ENCODE measurements at regions not wholly inside any gene's neighbourhood (a gene's known extent, or its start where the extent isn't known, plus 50 kb on each side); places are given as distances from the start of the nearest gene placed in this dataset.
"Not testable (repeated sequence)": the region's sequence is repeated elsewhere in the genome, so short reads cannot be mapped to it uniquely, and the experiment has no call there.

DNA sequence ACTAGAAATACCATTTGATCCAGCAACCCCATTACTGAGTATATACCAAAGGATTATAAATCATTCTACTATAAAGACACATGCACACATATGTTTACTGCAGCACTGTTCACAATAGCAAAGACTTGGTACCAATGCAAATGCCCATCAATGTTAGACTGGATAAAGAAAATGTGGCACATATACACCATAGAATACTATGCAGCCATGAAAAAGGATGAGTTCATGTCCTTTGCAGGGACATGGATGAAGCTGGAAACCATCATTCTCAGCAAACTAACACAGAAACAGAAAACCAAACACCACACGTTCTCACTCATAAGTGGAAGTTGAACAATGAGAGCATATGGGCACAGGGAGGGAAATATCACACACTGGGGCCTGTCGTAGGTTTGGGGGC lies 106.0 kb downstream of the SPATA18 start:
- not testable (repeated sequence) for DNase-seq

DNA sequence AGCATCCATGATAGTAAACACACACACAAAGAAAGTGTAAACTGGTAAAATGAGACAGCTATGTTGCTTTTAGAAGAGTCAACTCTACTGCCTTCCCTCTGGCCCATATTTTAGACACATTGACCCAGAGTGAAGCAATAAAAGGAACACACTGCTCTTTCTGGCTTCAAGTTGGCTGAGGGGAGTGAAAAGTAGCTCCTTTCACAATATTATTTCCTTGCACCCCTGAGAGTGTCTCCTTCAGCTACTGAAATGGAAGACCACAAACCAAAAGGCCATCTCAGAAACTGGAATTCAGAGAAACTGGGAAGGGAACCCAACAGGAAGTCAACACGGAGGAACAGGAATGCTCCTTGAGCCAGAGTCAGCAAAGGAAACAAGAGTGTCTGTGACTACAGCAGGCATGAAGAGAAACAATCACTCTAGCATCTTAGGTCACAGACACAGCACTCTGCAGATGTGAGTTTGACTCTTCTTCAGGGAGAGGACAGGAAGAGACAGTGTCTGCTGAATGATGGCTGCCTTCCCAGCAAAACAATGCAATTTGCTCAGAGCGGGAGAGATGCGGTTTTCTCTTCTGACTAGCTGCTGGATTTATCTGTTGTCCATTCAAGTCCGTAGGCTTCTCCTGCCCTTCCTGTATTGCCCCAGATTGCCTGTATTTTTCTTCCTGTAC lies 106.7 kb downstream of the SPATA18 start:
- no peak for DNase-seq

DNA sequence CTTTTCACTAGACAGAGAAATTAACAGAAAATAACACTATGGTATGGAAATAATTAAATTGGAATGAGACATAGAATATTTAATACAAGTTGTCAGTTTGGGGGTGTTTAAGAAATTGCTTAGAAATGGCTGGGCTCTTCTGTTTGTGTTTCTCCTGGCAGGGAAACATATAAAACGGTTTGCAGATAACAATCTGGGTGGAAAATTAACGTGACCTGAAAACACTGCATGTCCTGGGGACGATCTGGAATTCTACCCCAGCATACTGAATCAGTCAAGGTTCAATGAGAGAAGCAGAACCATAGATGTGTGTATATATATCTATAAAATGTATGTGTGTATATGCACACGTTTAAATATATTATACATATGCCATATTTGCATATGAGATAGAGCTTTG lies 109.8 kb downstream of the SPATA18 start:
- no peak for DNase-seq

DNA sequence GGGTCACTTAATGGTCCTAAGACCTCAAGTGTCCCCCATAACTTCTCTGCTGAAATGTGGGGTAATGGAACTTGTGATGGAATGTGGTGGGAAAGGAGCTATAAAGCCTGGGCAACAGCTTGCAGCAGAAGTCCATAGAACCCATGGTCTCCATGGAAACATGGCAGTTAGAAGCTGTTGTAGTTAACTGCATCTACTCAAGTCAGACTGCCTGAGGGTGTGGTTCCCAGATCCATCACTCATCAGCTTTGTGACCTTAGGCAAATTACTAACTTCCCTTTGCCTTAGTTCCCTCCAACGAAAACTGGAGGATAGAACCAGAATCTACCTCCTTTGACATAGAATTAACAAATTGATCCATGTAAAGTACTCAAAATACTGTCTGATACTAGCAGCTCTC lies 113.0 kb downstream of the SPATA18 start:
- DNase-seq = peak; percentile 21

DNA sequence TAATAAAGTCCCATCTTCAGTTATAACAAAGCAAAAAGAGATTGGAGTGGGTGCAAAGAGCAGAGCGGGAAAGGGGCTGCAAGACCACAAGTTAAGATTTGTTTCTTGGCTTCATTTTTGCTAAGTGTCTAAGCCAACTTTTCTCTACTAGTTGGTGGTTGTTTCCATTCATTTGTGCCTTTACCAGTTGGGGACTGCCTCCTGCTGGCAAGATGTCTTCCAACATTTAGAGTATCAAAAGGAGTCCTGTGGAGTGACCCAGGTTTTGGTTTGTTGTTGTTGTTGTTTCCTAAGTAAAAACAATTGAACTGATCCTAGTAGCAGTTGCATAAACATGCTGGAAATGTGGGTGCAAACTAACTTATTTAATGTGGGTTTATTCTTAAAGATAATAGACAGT lies 121.1 kb downstream of the SPATA18 start:
- no peak for DNase-seq

DNA sequence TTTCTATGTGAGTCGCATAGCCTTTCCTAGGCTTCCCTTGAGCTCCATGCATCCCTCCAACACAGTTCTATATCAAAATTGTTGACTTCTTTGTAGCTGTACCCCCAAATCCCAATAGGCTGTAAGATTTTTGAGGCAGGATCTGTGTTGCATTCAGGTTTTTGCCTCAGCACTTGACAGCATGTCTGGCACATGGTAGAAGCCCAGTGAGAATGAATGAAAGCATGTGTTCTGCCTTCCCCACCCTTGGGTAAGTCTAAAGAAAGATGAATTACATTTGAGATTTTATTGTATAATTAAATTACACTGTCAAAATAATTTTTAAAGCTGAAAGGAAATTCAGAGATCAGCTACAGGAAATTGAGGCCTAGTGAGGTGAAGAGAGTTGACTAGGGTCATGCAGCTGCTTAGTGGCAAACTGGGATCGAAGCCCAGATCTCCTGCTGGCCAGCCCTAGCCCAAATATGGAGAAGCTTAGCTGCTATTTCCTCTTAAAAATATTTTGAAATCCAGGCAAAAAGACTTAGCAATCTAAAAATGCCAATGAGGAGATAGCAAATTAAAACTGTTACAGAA lies 122.5 kb downstream of the SPATA18 start:
- no peak for DNase-seq

DNA sequence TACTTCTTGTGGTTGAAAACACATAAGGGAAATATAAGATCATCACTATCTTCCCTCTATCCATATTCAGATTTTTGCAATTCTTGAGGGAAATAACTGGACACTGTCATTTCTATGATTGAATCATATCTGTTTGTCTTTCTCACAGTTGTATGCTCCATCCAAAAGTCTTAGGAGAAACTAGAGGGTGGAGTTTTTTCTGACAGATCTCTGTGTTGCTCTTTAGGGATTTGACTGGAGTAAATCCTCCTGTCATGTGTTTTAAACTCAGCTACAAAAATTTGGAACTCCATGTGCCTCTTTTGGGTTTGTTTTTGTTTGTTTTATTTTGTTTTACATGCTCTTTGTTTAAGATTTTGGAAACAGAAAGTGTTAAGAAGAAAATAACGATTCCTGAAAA lies 136.5 kb downstream of the SPATA18 start:
- no peak for DNase-seq

DNA sequence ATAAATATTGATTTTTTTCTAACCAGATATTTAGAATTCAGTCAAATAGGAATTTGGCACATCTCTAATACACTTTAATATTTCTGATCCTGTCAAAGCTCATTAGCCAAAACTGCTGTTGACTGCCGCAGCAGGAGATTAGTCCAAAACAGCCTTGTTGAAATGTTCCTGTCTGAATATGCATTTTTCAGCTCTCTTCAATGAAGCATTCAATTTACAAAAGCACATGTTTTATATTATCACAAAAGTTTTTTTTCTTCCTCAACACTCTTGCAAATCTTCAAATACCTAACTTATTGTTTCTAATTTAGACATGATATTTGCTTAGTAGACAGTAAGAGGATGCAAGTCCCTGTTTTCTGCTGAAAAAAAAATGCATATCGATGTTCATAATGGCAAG lies 140.9 kb downstream of the SPATA18 start:
- no peak for DNase-seq

DNA sequence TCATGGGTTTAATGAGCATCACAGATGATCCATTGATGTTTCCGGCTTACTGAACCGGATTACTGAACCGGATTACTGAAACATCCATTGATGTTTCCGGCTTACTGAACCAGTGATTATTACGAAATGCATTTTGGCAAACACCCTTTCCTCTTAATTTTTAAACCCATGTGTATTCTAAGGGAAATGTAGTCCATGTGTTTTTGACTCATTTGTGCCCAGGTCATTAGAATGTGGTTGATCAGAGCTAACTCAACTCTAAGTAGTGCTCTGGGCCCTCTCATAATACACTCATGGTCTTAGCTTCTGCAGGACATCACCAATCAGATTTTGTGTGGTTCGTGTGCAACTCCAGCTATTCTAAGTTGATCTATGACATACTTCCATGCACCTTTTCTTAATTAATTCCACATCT lies 141.6 kb downstream of the SPATA18 start:
- no peak for DNase-seq

DNA sequence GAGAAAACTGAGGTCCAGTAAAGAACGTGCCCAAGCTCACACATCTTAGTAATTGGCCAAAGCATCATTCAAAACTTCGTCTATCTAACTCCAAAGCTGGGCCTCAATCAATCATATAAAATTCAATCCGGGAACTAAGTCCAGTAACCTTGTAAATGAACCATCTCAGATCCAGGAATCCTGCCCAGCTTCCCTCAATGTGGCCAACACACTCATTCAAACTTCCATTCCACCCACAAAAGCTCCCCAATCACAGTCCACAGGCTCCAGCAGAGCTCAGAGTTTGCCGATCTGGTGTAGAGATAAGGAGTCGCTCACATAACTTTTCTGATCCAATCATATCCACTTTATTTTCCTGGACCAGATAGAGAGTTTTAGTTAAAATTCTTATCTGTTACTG lies 144.8 kb downstream of the SPATA18 start:
- DNase-seq = no peak

DNA sequence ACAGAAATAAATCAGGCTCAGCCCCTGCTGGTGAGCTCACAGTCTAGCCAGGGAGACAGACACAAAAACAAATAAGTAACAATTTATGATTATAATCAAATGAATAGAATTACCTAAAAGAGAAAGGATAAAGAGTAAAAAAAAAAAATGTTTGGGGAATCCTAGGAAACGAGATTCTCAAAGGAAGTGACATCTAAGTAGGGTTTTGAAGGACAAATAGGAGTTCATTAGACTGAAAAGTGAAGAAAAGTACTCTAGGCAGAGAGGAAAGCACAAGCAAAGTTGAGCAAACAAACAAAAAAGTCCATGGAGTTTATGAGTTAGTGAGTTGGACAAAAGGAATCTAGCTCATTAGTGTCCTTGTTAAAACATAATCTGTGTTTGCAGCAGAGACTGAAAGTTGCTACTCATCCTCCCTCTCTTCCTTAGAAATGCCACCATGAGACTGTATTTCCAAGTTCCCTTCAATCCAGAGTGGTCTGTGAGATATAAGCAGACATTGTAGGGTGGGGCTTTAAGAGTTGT lies 145.6 kb downstream of the SPATA18 start:
- no peak for DNase-seq

DNA sequence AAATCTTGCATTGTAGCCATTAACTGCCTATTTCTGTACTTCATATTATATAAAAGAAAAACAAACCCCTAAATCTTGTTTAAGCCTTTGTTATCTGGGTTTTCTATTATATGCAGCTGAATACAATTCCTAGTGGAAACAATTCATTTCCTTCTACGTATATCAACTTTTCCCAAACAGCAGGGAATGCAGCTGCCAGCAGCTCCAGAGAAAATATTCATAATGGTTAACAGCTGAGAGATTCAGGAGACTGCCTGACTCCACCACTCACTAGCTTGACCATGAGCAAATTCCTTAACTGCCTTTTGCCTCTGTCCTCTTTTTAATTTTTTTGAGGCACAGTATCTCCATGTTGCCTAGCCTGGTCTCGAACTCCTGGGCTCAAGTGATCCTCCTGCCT lies 146.2 kb downstream of the SPATA18 start:
- no peak for DNase-seq

DNA sequence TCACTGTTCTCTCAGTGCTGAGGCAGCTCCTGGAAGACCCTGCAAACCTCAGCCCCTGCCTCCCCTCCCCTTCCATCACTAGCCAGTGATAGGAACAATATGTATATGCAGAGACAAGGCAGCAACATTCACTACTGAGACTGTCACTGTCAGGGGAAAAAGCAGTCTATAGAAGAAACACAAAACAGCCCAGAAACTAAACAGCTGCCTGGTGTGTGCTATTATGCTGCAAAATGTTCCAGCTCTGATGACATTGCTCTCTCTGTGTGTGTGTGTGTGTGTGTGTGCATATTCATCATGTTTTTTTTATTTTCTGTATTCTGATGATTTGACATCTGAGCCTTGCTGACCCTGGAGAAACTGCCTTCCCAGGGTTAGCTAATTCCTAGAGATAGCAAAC lies 147.2 kb downstream of the SPATA18 start:
- DNase-seq = no peak

DNA sequence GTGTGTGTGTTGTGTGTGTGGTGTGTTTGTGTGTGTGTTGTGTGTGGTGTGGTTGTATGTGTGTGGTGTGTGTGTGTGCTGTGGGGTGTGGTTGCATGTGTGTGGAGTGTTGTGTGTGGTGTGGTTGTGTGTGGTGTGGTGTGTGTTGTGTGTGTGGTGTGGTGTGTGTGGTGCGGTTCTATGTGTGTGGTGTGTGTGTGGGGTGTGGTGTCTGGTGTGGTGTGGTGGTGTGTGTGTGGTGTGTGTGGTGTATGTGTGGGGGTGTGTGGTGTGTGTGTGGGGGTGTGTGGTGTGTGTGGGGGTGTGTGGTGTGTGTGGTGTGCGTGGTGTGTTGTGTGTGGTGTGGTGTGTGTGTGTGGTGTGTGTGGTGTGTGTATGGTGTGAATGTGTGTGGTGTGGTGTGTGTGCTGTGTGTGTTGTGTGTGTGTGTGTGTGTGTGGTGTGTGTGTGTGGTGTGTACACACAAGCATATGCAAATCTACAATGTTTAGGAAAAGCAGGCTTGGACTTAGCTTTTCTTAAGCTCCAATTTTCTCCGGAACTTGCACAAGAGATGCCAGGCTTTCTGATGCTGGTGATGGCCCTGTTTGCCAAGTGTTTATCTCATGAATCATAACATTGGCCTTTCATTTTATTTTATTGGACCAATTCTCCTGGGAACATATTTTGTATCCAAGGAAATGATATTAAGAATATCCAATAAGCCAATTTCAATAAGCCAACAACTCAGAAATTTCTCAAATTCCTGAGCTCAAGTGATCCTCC lies 148.7 kb downstream of the SPATA18 start:
- no peak for DNase-seq

DNA sequence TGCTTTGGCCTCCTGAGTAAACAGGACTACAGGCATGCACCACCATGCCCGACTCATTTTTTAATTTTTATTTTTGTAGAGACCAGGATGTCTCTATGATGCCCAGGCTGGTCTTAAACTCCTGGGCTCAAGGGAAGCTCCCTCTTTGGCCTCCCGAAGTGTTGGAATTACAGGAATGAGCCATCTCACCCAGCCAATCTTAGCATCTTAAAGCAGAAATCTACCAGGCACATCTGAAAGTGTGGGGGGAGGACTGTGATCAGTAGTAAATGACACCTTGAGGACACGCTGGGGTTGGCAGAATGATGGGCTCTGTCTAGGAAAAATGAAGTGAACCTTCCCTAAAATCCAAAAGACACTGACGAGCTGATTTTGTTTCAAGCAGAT lies 149.2 kb downstream of the SPATA18 start:
- no peak for DNase-seq

DNA sequence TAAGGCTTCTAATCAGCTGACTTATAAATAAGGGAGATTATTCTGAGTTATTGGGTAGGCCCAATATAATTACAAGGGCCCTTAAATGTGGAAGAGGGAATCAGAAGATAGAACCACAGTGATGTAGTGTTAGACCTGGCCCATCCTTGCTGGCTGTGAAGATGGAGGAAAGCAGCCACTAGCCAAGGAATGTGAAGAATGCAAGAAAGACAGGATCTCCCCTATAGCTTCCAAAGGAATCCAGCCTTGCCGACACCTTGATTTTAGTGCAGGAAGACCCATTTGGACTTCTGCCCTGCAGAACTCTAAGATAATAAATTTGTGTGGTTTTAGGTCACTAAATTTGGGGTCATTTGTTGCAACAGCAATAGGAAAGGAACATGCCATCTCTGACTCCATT lies 150.6 kb downstream of the SPATA18 start:
- no peak for DNase-seq

DNA sequence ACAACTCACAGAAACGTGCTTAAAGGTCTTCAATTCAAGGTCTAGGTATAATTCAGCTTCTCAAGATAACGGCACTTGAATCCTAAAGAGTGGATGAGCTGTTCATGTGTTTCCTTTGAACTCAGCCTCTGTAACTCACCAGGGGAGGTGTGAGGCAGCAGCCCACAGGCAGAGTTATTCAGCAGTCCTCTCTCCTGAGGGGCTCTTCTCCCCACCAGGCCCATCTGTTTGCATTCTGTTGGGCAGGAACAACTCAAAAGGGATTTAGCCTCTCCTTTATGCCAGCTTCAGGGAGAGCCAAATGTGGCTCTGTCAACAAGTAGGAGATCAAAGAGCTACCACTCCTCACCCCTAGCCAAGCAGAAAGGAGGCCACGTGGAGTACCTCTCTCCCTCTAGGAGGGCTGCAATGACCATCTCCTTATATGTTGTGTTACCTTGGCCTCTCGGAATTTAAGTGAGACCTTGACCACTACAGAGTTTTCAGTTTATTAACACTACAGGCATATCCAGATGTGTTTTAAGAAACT lies 151.2 kb downstream of the SPATA18 start:
- no peak for DNase-seq

DNA sequence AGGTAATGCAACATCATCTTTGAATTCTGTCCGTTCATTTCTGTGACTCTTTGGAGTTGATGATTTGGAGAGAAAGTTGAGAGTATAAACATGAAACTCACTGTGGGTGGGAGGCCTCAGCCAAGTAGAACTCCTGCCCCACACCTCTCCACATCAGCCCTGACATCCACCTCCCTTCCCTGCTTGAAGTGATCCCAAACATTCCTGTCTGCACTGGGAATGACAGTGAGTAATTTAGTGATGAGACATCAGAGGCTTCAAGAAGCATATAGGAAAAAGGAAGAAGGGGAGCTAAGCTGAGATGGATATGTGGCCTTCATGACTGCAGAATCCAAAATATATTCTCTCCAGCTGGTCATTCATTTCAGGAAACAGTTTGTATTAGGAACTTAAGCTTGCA lies 151.8 kb downstream of the SPATA18 start:
- no peak for DNase-seq

DNA sequence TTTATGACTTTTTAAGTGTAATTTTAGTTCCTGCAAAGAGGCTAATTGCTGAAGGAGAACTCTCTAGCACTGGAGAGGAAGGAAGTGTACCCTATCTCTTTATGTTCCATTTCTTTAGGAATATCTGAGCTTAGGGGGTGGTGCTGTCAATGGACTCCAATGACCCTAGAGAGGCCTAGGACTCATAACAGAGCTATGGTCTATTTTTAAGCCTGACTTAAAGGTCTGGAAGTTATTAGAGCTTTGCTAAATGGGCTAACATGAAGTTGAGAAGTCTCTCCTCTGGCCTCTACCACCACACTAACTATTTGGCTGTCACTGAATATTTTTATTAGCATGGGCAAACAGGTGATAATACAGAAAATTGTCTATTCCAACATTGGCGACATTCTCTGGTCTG lies 152.2 kb downstream of the SPATA18 start:
- DNase-seq = no peak

DNA sequence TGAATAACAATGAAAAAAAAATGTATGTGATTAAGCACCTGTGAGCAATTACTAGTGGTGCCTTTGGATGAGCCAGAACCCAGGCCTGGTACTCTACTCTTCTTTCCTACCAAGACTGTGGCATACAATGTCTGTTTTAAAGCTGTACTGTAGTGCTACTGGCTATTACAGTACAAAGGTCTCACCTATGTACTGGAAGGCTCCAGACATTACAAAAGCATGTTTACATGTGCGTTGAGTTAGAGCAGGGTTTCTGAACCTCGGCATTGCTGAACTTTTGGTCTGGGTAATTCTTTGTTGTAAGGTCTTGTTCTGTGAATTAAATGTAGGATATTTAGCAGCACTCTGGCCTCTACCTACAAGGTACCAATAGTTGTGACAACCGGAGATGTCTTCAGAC lies 153.8 kb downstream of the SPATA18 start:
- DNase-seq = no peak

DNA sequence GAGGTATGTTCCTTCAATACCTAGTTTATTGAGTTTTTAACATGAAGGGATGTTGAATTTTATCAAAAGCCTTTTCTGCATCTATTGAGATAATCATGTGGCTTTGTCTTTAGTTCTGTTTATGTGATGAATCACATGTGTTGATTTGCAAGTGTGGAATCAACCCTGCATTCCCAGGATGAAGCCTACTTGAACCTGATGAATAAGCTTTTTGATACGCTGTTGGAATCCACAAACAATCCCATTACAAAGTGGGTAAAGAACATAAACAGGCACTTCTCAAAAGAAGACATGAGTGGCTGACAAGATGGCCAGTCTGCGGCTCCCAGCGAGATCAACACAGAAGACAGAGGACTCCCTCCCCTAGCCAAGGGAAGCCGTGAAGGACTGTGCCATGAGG lies 156.0 kb downstream of the SPATA18 start:
- DNase-seq = not testable (repeated sequence)

DNA sequence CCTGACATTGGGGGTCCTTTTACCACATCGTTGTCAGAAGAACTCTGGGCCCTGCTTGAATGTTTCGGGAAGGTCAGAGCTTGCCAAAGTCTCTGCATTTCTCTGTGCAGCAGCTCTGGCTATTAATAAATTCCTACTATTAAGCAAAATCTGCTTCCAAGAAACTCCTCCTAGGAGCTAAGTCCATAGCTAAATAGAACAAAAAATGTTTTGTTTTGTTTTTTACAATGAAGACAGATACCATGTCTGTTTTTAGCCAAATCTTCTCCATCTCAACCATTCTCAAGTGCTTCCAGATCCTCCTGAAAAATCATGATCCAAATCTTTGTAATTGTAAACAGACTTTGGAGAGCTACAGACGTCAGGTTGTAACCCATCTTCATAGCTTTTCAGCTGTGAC lies 161.6 kb downstream of the SPATA18 start:
- DNase-seq = no peak

DNA sequence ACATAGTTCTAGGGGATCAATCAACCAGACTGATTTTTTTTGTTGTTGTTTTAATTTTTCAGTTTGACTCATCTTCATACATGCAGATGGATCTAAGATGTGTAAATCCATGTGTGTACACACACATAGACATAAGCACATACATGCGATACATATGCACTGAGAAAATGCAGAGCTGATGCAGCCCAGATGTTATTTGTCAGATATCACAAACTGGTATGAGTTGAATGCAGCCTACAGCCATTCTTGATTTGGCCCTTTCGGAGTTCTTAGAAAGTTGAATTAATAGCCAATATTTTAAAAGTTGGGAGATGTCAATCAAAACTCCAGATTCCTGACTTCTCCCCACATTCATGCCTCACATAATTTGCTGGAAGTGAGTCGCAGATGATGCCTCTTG lies 180.4 kb downstream of the SPATA18 start:
- DNase-seq = no peak
